ENCODE measurements at regions not wholly inside any gene's neighbourhood (a gene's known extent, or its start where the extent isn't known, plus 50 kb on each side); places are given as distances from the start of the nearest gene placed in this dataset.

DNA sequence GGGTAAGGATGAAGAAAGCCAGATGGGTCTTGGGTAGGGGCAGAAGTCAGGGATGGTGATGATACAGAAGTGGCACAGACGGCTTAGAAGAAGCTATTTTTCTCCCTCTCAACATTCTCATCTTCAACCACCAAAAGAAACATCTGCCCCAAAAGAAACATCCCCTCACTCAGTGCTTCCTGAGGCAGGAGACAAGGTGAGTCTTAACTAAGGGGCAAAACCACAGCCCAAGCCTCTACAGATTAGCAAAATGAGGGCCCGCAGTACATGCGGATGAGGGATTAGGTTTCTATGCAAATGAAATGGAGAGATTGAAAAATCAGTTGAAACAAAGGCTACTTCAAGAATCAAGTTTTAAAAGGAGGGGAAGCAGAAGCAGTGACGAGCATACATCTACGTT, 241.3 kb upstream of the CCDC196 start:
- TF ChIP-seq POLR2A (IDR thresholded peaks at IDR 0.05): no peak
- no peak for TF ChIP-seq CTCF (IDR thresholded peaks at IDR 0.05 in 8 of 11, conservative IDR thresholded peaks at IDR 0.05 in 3 of 11)
- no peak for TF ChIP-seq POLR2AphosphoS5 (IDR thresholded peaks at IDR 0.05)
